NCI-H1930 (cell line): ENCODE measurements at regions not wholly inside any gene's neighbourhood (a gene's known extent, or its start where the extent isn't known, plus 50 kb on each side); places are given as distances from the start of the nearest gene placed in this dataset.
"Not testable (repeated sequence)": the region's sequence is repeated elsewhere in the genome, so short reads cannot be mapped to it uniquely, and the experiment has no call there.

Experiments used
- DNase-seq, 2 experiments: peaks; one replicate each; lab custom pipeline; 2025; lab: John Stamatoyannopoulos, UW

- DNase-seq: peak; percentile 52 to 79
Measured at GRCh38 chr7:22066522-22066921, 120.8 kb upstream of the CDCA7L start.

DNA sequence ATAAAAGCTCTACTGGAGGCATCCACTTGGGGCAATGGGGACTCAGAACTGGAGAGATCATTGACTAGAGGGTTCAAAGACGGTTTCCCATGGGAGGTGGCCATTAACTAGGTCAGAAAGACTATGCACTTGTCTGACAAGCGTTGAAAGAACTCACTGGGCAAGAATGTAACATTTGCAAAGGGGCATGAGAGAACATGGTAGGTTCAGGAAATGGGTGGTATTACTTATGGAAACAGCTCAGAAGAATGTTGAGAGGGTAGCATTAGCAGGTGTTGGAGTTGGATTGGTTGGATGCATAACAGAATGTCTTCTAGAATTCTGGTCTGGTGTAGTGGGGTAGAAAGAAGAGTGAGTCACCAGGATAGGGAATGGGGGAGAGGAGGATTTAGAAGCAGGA is 119.1 kb upstream of the CDCA7L start:
- DNase-seq: no peak

DNA sequence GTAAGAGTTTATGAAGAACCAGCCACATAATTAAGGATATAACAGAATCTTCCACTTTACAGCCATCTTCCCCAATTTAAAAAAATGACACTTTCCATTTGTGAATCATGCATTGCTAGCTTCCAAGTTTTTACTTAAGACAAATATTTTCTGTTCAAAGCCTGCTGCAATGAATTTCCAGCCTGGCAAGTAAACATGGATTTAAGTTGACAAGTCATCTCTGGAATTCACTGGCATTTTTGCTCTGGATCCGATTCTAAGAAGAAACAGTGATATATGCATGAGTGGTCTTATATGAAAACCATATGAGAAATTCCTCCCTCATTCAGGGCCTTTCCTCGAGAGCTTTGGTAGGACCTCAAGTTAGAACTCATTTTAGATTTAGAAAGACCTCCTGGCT is 116.1 kb upstream of the CDCA7L start:
- no peak for DNase-seq

- DNase-seq: no peak
Measured at GRCh38 chr7:22060863-22061262, 115.2 kb upstream of the CDCA7L start.

DNA sequence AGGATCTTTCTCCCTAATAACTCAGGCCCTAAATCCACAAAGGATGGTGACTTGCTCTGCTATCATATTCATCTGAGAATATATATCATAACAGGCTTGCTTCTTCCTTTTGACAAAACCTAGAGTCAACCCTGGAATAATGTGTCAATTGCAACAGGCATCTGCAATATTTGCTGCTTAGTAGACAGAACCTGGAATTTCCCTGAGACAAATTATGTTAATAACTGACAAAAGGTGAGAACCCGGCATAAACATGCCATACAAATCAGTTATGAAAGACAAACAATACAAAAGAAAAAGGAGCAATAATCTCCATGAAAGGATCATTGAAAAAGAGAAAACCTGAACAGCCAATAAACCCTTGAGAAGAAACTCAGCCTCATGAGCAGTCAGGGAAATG is 114.5 kb upstream of the CDCA7L start:
- DNase-seq: no peak

- DNase-seq: no peak
Measured at GRCh38 chr7:22055226-22055625, 109.5 kb upstream of the CDCA7L start.

GRCh38 chr7:22052674-22053365 is 107.1 kb upstream of the CDCA7L start:
- no peak for DNase-seq

GRCh38 chr7:22051886-22052673 is 106.4 kb upstream of the CDCA7L start:
- DNase-seq: no peak

DNA sequence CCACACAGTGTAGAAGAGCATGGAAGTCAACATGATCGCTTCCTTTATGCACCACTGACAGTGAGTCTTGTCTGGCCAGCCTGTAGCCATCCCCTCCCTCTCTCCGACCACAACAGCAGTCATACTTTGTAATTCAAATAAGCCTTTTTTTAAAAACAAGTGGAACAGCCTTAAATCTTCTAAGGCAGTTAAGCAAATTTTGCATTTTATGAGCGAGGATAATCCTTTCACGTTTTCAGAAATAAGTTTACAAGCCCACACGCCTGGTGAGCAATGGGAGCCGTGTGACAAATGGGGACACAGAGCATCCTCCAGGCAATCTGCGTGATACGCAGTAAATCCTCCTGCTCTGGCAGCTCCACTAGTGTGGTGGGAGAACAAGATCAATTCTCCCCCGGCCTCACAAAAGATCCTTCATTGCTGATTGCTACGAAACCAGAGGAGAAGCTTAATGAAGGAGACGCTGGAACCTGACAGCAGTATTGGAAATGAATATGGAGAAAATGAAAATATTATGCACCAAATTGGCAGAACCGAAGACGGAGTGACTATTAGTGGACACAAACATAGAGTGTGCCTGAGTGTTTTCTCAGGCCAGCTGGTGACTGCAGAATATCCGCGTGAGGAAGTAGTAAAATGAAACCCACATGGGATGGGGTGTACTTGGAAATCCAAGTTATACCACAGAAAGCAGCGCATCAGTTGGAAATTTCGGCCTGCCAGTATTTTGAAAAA is 104.2 kb upstream of the CDCA7L start:
- no peak for DNase-seq

DNA sequence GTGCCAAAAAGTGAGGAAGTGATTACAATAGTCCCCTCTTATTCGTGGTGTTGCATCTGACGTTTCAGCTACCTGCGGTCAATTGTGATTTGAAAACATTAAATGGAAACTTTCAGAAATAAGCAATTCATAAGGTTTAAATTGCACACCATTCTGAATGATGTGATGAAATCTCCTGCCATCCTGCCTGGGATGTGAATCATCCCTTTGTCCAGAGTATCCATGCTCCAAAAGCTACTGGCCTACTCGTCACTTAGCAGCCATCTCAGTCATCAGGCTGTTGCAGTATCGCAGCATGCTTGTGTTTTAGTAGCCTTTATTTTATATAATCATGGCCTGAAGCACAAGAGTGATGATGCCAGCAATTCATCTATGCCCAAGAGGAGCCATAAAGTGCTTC is 97.7 kb upstream of the CDCA7L start:
- no peak for DNase-seq

GRCh38 chr7:22040923-22041595 is 95.4 kb upstream of the CDCA7L start:
- no peak for DNase-seq

DNA sequence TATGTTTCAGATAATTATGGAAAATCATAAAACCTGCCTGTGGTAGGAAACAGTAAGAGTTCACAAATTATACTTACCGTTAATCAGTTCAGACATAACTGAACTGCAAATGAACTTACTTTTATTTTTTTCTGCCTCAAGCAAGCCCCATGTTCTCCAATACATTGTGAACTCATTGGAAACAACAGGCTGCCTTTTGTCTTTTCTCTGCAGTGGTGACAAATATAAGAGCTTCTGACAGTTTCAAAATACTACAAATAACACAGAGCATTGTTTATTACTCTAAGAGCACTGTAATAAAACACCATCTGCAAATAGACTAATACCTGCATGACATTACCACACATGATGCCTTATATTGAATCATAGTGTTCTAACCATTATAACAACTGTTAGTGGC is 94.0 kb upstream of the CDCA7L start:
- DNase-seq: no peak

- not testable (repeated sequence) for DNase-seq
Measured at GRCh38 chr7:22032356-22032755, 86.7 kb upstream of the CDCA7L start.

DNA sequence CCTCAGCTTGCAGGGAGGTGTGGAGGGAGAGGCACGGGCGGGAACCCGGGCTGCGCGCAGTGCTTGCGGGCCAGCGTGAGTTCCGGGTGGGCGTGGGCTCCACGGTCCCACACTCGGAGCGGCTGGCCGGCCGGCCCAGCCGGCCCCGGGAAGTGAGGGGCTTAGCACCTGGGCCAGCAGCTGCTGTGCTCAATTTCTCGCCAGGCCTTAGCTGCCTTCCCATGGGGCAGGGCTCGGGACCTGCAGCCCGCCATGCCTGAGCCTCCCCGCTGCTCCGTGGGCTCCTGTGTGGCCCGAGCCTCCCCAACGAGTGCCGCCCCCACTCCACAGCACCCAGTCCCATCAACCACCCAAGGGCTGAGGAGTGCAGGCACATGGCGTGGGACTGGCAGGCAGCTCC is 83.0 kb upstream of the CDCA7L start:
- not testable (repeated sequence) for DNase-seq

GRCh38 chr7:22027475-22027874 is 81.8 kb upstream of the CDCA7L start:
- DNase-seq: no peak

- DNase-seq: no peak
Measured at GRCh38 chr7:22025983-22026382, 80.3 kb upstream of the CDCA7L start.

DNA sequence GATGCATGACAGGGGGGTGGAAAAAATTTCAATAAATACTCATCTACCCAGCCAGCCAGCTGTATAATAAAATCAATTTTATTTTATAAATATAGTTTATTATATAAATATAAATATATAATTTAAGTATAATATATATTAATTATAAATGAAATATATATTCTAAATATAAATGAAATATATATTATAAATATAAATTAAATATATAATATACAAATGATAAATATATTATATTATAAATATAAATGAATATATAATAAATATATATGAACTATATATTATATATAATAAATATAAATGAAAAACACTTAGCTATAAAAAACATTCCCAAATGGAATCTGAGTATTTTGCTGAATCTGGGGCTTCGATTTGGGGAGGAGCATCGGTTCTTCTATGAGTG is 79.4 kb upstream of the CDCA7L start:
- no peak for DNase-seq

DNA sequence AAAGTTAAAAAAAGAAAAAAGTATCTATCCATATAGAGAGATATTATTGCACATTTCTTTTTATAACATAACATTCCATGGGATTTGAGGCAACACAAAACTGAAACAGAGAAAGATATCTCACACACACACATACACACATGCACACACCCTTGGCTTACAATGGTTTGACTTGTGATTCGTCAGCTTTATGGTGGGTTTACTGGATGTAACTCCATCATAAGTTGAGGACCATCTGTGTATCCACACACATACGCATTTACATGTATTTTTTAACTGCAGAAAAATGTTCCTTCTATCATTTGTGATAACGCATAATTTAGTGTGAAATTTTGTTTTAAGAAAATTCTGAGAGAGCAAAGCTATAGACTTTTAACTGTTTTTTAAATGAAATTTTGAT is 74.2 kb upstream of the CDCA7L start:
- DNase-seq: no peak

- no peak for DNase-seq
Measured at GRCh38 chr7:22016507-22016906, 70.8 kb upstream of the CDCA7L start.

DNA sequence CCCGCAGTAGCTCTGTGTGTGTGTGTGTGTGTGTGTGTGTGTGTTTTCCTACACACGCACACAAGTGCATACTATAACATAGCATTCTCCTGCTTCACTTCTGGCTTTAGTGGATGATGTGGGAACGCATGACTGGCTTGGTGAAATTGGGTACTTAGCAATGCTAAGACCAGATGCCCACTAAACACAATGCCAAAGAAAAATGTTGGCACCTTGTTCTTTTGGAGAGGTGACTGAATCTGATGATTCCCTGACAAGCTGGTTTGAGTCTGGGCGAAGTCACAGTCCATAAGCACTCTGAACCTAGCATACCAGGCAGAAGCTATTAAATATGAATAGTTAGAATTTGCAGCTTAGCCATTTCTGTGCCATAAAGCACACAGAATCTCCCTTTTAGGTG is 68.0 kb upstream of the CDCA7L start:
- no peak for DNase-seq

DNA sequence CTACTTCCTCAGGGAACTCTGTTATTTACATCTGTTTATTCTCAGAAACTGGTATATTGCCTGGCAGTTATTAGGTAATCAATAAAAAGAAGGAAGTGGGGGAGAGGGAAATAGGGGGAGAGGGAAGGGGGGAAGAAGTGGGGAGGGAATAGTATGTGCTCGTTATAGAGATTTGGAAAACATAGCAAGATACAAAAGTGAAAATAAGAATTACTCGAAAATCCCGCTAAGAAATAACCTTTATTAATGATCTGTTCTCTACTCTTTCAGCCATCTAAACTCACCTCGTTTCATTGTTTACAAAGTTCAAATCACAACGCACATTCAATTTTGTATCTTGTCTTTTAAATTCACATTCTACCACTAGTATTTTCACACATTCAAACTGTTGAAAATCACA is 63.0 kb upstream of the CDCA7L start:
- DNase-seq: no peak

DNA sequence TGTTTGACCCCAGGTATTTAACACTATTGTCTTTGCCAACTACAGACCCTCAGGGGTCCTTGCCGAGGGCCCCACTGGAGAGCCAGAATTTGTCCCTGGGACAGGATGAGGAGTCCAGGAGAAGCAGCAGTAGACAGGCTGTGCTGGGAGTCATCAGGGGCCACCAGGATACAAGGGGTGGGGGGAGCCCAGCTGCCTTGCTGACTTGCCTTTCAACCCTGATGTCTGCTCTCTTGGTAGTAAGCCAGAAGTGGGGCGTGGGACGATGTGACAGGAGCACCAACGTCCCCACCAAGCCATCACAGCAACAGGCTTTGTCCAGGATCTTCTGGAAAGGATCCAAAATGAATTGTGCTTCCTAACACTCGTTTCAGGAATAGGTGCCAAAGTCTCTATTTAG is 62.4 kb upstream of the CDCA7L start:
- no peak for DNase-seq
